Uterus (tissue), 3 donors: ENCODE measurements at regions not wholly inside any gene's neighbourhood (a gene's known extent, or its start where the extent isn't known, plus 50 kb on each side); places are given as distances from the start of the nearest gene placed in this dataset.
A peak's percentile ranks its signal among the peaks of the same experiment; 100 is the strongest.

Experiments used
- DNase-seq, 2 donors: peaks; one replicate each; pipeline ENCODE4 v3.0.0-alpha.2; 2019 to 2020
- H3K27ac ChIP-seq, 2 donors: fragments of 200-600 bp; sonication (generic); 1 replicate in 1 of 2; 2 replicates in 1 of 2; pipeline ENCODE4 v1.5.1; 2016 to 2018
- H3K27me3 ChIP-seq, 2 donors: fragments of 200-600 bp; sonication (generic); one replicate each; pipeline ENCODE4 v1.5.1; 2018 to 2019; ENCODE audit warnings: control low read depth in 1 of 2
- H3K36me3 ChIP-seq, 2 donors: fragments of 200-600 bp; sonication (generic); one replicate each; pipeline ENCODE4 v1.5.1; 2019; ENCODE audit warnings: control low read depth in 1 of 2
- H3K4me1 ChIP-seq, 2 donors: fragments of 200-600 bp; sonication (generic); one replicate each; pipeline ENCODE4 v1.5.1; 2018 to 2019; ENCODE audit warnings: control low read depth in 1 of 2
- H3K4me3 ChIP-seq, 2 donors: fragments of 200-600 bp; sonication (generic); 1 replicate in 1 of 2; 2 replicates in 1 of 2; pipeline ENCODE4 v1.5.1; 2018 to 2019; ENCODE audit warnings: mild to moderate bottlenecking in 1 of 2
- H3K9me3 ChIP-seq, 2 donors: fragments of 200-600 bp; sonication (generic); one replicate each; pipeline ENCODE4 v1.5.1; 2019; ENCODE audit warnings: control low read depth in 1 of 2
- POLR2A ChIP-seq, 2 donors: fragments of 450-650 bp; IDR thresholded peaks; one replicate each; pipeline ENCODE4 v1.6.1; 2016; ENCODE audit warnings: antibody characterized with exemption in 2 of 2, mild to moderate bottlenecking in 1 of 2, moderate library complexity in 1 of 2
- intact Hi-C: fragments of 100-400 bp; cut with DNase I; formaldehyde crosslinking; loops from one replicate; pipeline ENCODE4 v1.15.1; 2023; ENCODE audit warnings: low total_unique reads
- TF ChIP-seq, protein P1 (sequence below), 4 experiments: fragments of 200-600 bp in 2 of 4; fragments of 450-650 bp in 2 of 4; sonication (generic) in 2 of 4; IDR thresholded peaks; one replicate each; pipeline ENCODE4 v1.5.1; 2016 to 2019; ENCODE audit warnings: antibody characterized with exemption in 4 of 4, mild to moderate bottlenecking in 2 of 4, moderate library complexity in 1 of 4
- donor health status: DM: yes; HTN: yes; CAD: no.

DNA sequence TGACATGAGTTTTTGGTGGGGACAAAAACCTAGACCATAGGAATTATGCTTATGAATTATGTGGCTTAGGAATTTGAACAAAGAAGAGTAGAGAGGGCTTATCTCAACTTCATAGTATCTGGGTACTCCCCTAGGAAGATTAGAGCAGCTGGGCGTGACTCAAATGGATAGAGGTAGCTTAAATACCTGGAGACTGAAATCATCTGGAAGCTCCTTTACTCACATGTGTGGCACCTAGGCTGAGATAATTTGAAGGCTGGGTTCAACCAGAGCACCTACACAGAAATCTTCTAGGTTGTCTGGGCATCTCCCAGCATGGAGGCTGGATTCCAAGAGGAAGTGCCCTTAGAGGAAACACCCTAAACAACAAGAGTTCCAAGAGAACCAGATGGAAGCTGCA lies 393.9 kb downstream of the ADAMTS20 start:
- no peak overlapping the region for H3K27ac ChIP-seq
- no peak for DNase-seq
- intact Hi-C loops = no loop called here
- no peaks in the 10 kb centered on the region for H3K9me3 ChIP-seq
- TF ChIP-seq POLR2A (IDR thresholded peaks at IDR 0.05) = no peak
- TF ChIP-seq, protein P1, sequence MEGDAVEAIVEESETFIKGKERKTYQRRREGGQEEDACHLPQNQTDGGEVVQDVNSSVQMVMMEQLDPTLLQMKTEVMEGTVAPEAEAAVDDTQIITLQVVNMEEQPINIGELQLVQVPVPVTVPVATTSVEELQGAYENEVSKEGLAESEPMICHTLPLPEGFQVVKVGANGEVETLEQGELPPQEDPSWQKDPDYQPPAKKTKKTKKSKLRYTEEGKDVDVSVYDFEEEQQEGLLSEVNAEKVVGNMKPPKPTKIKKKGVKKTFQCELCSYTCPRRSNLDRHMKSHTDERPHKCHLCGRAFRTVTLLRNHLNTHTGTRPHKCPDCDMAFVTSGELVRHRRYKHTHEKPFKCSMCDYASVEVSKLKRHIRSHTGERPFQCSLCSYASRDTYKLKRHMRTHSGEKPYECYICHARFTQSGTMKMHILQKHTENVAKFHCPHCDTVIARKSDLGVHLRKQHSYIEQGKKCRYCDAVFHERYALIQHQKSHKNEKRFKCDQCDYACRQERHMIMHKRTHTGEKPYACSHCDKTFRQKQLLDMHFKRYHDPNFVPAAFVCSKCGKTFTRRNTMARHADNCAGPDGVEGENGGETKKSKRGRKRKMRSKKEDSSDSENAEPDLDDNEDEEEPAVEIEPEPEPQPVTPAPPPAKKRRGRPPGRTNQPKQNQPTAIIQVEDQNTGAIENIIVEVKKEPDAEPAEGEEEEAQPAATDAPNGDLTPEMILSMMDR (IDR thresholded peaks at IDR 0.05) = no peak
- H3K4me1 ChIP-seq = no peaks in the 10 kb centered on the region
- no peaks in the 10 kb centered on the region for H3K36me3 ChIP-seq
- H3K4me3 ChIP-seq = no peak overlapping the region
- no peaks in the 10 kb centered on the region for H3K27me3 ChIP-seq

DNA sequence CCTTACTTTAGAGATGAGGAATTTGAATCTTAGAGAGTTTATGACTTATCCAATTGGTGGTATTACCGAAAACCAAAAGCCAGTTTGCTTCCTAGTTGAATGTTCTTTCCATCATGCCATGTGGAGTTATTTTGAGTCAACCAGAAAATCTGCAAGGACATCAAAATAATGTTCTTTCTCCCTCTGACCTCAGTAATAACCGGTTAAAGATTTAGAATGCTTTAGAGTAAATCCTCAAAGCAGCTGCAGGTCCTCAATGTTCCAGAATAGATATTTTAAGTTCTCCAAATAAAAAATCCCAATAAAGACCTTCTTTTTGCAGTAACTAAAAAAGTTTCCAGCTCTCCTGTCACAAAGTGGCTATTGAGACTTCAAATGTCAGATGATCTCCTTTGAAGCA lies 396.6 kb downstream of the ADAMTS20 start:
- intact Hi-C loops = no loop called here

DNA sequence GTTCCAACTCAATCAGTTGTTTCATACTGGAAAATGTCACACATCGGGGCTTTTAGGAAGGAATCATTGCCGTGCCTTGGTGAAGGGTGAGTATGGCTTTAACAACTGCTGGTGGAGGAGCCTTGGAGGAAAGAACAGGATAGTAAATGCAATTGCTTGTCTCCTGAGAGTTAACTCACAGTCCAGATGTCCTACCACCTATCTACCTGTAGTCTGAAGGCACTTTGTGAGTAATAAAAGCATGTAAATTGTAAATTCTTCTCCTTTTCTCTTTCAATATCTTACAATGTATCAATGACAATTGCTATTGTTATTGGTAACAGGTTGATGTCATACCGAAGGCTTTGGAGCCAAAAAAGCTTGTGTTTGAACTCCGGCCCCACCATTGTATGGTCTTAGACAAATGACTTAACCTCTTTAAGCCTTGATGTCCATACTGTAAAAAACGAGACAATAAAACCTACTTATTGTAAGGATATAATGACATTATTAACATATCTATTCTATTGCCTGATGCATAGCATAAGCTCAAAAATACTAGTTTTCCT lies 397.4 kb downstream of the ADAMTS20 start:
- Histone ChIP-seq H3K27ac (no peak overlapping the region), H3K27me3 (no peaks in the 10 kb centered on the region), H3K4me3 (no peak overlapping the region), H3K9me3 (no peaks in the 10 kb centered on the region), H3K36me3 (no peaks in the 10 kb centered on the region), H3K4me1 (peaks cover 0 to 5% of the 10 kb centered on the region in 2 donors)
- no peak for TF ChIP-seq POLR2A (IDR thresholded peaks at IDR 0.05)
- TF ChIP-seq, protein P1 (IDR thresholded peaks at IDR 0.05) = no peak
- intact Hi-C loops = no loop called here
- no peak for DNase-seq

More for the DNA sequence above, 396.6 kb downstream of the ADAMTS20 start:
- Histone ChIP-seq H3K4me1 (peaks cover 0 to 5% of the 10 kb centered on the region in 2 donors), H3K27ac (peak overlapping the region; percentile 6 to 22), H3K9me3 (no peaks in the 10 kb centered on the region), H3K36me3 (no peaks in the 10 kb centered on the region), H3K27me3 (no peaks in the 10 kb centered on the region), H3K4me3 (no peak overlapping the region)
- DNase-seq = no peak
- TF ChIP-seq, protein P1 (IDR thresholded peaks at IDR 0.05) = no peak
- no peak for TF ChIP-seq POLR2A (IDR thresholded peaks at IDR 0.05)

DNA sequence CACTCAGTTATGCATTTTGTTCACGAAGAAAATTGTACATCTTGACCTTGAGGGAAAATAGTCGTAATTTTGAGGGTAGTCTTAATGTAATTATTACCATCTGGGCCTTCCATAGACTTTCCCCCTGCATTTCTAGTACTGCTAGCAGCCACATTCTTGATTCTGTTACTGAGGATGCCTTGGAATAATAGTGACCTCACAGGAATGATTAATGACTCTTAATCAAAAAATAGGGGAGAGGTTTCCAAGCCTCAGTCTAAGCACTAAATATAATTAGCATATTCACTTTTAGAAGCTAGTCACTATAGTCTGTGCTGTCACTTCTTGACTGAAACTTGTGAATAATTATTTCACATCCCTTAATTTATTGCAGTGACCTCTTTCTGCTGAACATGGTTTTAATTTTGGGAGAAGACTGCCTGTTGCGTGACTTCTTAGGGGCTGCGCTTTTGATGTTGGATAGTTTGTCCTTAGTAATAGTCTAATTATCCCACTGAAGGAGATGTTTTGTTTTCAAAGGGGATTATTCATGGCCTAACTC lies 400.5 kb downstream of the ADAMTS20 start:
- peak overlapping the region; percentile 1 to 37 for H3K27ac ChIP-seq
- H3K27me3 ChIP-seq = no peaks in the 10 kb centered on the region
- intact Hi-C loops = no loop called here
- no peaks in the 10 kb centered on the region for H3K36me3 ChIP-seq
- H3K4me3 ChIP-seq = no peak overlapping the region
- no peaks in the 10 kb centered on the region for H3K9me3 ChIP-seq
- TF ChIP-seq, protein P1 (IDR thresholded peaks at IDR 0.05) = no peak
- no peak for TF ChIP-seq POLR2A (IDR thresholded peaks at IDR 0.05)
- peaks cover 0 to 5% of the 10 kb centered on the region in 2 donors for H3K4me1 ChIP-seq
- peak in 1 of 2 donors; percentile 20 for DNase-seq

DNA sequence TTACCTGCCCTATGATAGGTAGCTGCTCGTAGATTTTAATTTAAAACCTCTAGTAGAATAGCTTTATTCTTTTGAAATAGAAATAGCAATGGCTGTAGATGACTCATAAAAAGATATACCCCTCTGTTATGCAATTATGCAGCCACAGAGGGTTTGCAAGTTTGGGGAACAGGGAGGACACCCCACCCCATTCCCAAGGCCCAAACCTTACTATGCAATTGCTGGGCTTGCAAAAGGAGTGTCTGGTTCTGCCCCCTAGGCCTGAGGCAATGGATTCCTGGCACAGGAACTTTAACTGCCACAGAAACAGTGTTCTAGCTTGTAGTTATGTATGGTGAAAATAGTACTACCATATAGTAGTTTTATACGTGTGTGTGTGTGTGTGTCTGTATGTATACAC lies 403.3 kb downstream of the ADAMTS20 start:
- H3K9me3 ChIP-seq = no peaks in the 10 kb centered on the region
- no peak overlapping the region for H3K27ac ChIP-seq
- H3K27me3 ChIP-seq = no peaks in the 10 kb centered on the region
- H3K4me1 ChIP-seq = peaks cover 0 to 5% of the 10 kb centered on the region in 2 donors
- H3K4me3 ChIP-seq = no peak overlapping the region
- H3K36me3 ChIP-seq = no peaks in the 10 kb centered on the region
- TF ChIP-seq, protein P1 (IDR thresholded peaks at IDR 0.05) = no peak
- TF ChIP-seq POLR2A (IDR thresholded peaks at IDR 0.05) = no peak
- DNase-seq = no peak
- intact Hi-C loops = no loop called here
